IMR-90 (cell line): ENCODE measurements at regions not wholly inside any gene's neighbourhood (a gene's known extent, or its start where the extent isn't known, plus 50 kb on each side); places are given as distances from the start of the nearest gene placed in this dataset.

Source experiments
- ATAC-seq: fragments of 200-7000 bp; cut with Tn5 transposase; 2 replicates; pipeline ENCODE4 v1.9.1; 2020; ENCODE audit warnings: low read depth, mild to moderate bottlenecking, moderate library complexity
- BruUV-seq: library from RNA; stranded (reverse); fragments of 400-500 nt; replicated peaks from 2 replicates; lab custom pipeline; 2021; lab: Mats Ljungman, UMichigan
- CTCF ChIA-PET: fragments of 300-600 bp; formaldehyde crosslinking; extraction: SDS; loops from one replicate; lab custom pipeline; 2021; ENCODE audit warnings: antibody characterized with exemption; lab: Yijun Ruan, JAX
- POLR2A ChIA-PET: fragments of 300-600 bp; sonication (Branson Sonifier 250); formaldehyde crosslinking; loops from one replicate; lab custom pipeline; 2022; ENCODE audit warnings: antibody characterized with exemption; ENCODE audit not compliant: unreplicated experiment; lab: Charles Lee
- DNase-seq: peaks from one replicate; pipeline ENCODE4 v3.0.0; 2013
- H2AFZ ChIP-seq: replicated peaks from 2 replicates; pipeline ENCODE3; 2013; ENCODE audit warnings: low read length, mild to moderate bottlenecking; ENCODE audit not compliant: poor library complexity
- H2AK5ac ChIP-seq: 2 replicates; pipeline ENCODE4 v1.6.1; 2013; ENCODE audit warnings: low read depth, low read length, inconsistent platforms
- H2AK9ac ChIP-seq: replicated peaks from 2 replicates; pipeline ENCODE3; 2013; ENCODE audit warnings: mild to moderate bottlenecking, low read depth, low read length, moderate library complexity; ENCODE audit not compliant: poor library complexity
- H2BK120ac ChIP-seq: 2 replicates; pipeline ENCODE4 v1.6.1; 2013; ENCODE audit warnings: low read depth, low read length, inconsistent platforms
- H2BK15ac ChIP-seq: 3 replicates; pipeline ENCODE4 v1.6.1; 2013; ENCODE audit warnings: low read depth, low read length, inconsistent platforms
- H2BK20ac ChIP-seq: 2 replicates; pipeline ENCODE4 v1.6.1; 2013; ENCODE audit warnings: low read depth, mild to moderate bottlenecking, inconsistent platforms, low read length, moderate library complexity
- H2BK5ac ChIP-seq: 2 replicates; pipeline ENCODE4 v1.6.1; 2013; ENCODE audit warnings: mild to moderate bottlenecking, low read depth, low read length, inconsistent platforms; ENCODE audit not compliant: poor library complexity, severe bottlenecking
- H3K14ac ChIP-seq: replicated peaks from 2 replicates; pipeline ENCODE4 v1.6.1; 2013; ENCODE audit warnings: low read depth, low read length, inconsistent platforms
- H3K18ac ChIP-seq: 2 replicates; pipeline ENCODE4 v1.6.1; 2013; ENCODE audit warnings: low read depth, low read length, control low read depth
- H3K23ac ChIP-seq: 2 replicates; pipeline ENCODE4 v1.6.1; 2013; ENCODE audit warnings: low read depth, low read length, inconsistent platforms
- H3K27ac ChIP-seq: 2 replicates; pipeline ENCODE4 v1.5.1; 2013; ENCODE audit warnings: mild to moderate bottlenecking, control low read depth, low read length; ENCODE audit not compliant: insufficient read depth
- H3K27me3 ChIP-seq: 2 replicates; pipeline ENCODE4 v1.6.1; 2013; ENCODE audit warnings: low read length; ENCODE audit not compliant: control insufficient read depth, insufficient read depth
- H3K36me3 ChIP-seq: 2 replicates; pipeline ENCODE4 v1.6.1; 2013; ENCODE audit warnings: low read length, mixed read lengths; ENCODE audit not compliant: control insufficient read depth, insufficient read depth
- H3K4ac ChIP-seq: 2 replicates; pipeline ENCODE4 v1.6.1; 2013; ENCODE audit warnings: low read depth, low read length, inconsistent platforms
- H3K4me1 ChIP-seq: 2 replicates; pipeline ENCODE4 v1.6.1; 2013; ENCODE audit warnings: low read length, mixed read lengths; ENCODE audit not compliant: control insufficient read depth, insufficient read depth
- H3K4me2 ChIP-seq: 2 replicates; pipeline ENCODE4 v1.6.1; 2013; ENCODE audit warnings: low read depth, mild to moderate bottlenecking, control low read depth, low read length, moderate library complexity
- H3K4me3 ChIP-seq: 2 replicates; pipeline ENCODE4 v1.5.1; 2013; ENCODE audit warnings: low read depth, mild to moderate bottlenecking, control low read depth, low read length, moderate library complexity; ENCODE audit not compliant: insufficient read depth
- H3K56ac ChIP-seq: 2 replicates; pipeline ENCODE4 v1.6.1; 2013; ENCODE audit warnings: low read length, inconsistent platforms; ENCODE audit not compliant: insufficient read depth; ENCODE audit errors: extremely low read depth
- H3K79me1 ChIP-seq, 2 experiments: 2 replicates each; pipeline ENCODE4 v1.6.1; 2013; ENCODE audit warnings: low read length in 2 of 2, inconsistent platforms in 1 of 2, low read depth in 1 of 2
- H3K9ac ChIP-seq: 2 replicates; pipeline ENCODE4 v1.6.1; 2013; ENCODE audit warnings: low read depth, low read length, control low read depth
- H3K9me1 ChIP-seq: 2 replicates; pipeline ENCODE4 v1.6.1; 2013; ENCODE audit warnings: low read length, inconsistent platforms; ENCODE audit not compliant: insufficient read depth
- H3K9me3 ChIP-seq: 2 replicates; pipeline ENCODE4 v1.6.1; 2013; ENCODE audit warnings: low read length; ENCODE audit not compliant: control insufficient read depth, insufficient read depth
- H4K20me1 ChIP-seq: 2 replicates; pipeline ENCODE4 v1.6.1; 2013; ENCODE audit warnings: low read length, inconsistent platforms; ENCODE audit not compliant: insufficient read depth
- H4K5ac ChIP-seq: 2 replicates; pipeline ENCODE4 v1.6.1; 2013; ENCODE audit warnings: mild to moderate bottlenecking, low read depth, low read length, control low read depth
- H4K8ac ChIP-seq, 2 experiments: 2 replicates each; pipeline ENCODE4 v1.6.1; 2013; ENCODE audit warnings: low read depth in 2 of 2, low read length in 2 of 2, control low read depth in 1 of 2, inconsistent platforms in 1 of 2
- H4K91ac ChIP-seq: 2 replicates; pipeline ENCODE4 v1.6.1; 2013; ENCODE audit warnings: low read depth, low read length, inconsistent platforms; ENCODE audit not compliant: insufficient read depth
- CEBPB ChIP-seq: IDR thresholded peaks from 2 replicates; pipeline ENCODE4 v1.6.1; 2012; ENCODE audit warnings: low read depth, low read length, improper control_type of control experiment
- CTCF ChIP-seq: conservative IDR thresholded peaks from 2 replicates; pipeline ENCODE4 v1.5.1; 2012; ENCODE audit warnings: mild to moderate bottlenecking, low read depth, low read length, improper control_type of control experiment
- ELK1 ChIP-seq: fragments of 150-350 bp; IDR thresholded peaks from 2 replicates; pipeline ENCODE4 v1.6.1; 2016; ENCODE audit warnings: low read depth, mild to moderate bottlenecking, low read length, moderate library complexity, borderline replicate concordance
- FOS ChIP-seq: fragments of 150-350 bp; IDR thresholded peaks from 2 replicates; pipeline ENCODE4 v1.6.1; 2016; ENCODE audit warnings: low read depth, low read length
- MXI1 ChIP-seq: IDR thresholded peaks from 2 replicates; pipeline ENCODE4 v1.6.1; 2012; ENCODE audit warnings: low read depth, mild to moderate bottlenecking, low read length, moderate library complexity, borderline replicate concordance
- NFE2L2 ChIP-seq: fragments of 150-350 bp; IDR thresholded peaks from 2 replicates; pipeline ENCODE4 v1.6.1; 2016; ENCODE audit warnings: low read depth, mild to moderate bottlenecking, low read length
- RAD21 ChIP-seq: IDR thresholded peaks from 2 replicates; pipeline ENCODE4 v1.6.1; 2012; ENCODE audit warnings: low read length, improper control_type of control experiment
- RFX5 ChIP-seq: IDR thresholded peaks from 2 replicates; pipeline ENCODE4 v1.8.0; 2012; ENCODE audit warnings: low read depth, mild to moderate bottlenecking, low read length, moderate library complexity
- SMC3 ChIP-seq: fragments of 150-350 bp; IDR thresholded peaks from 2 replicates; pipeline ENCODE4 v1.6.1; 2016; ENCODE audit warnings: low read depth, mild to moderate bottlenecking, antibody characterized with exemption, low read length, moderate library complexity
- USF2 ChIP-seq: fragments of 150-350 bp; IDR thresholded peaks from 2 replicates; pipeline ENCODE4 v1.6.1; 2017; ENCODE audit warnings: mild to moderate bottlenecking, antibody characterized with exemption, low read length, low read depth
- WGBS, 2 experiments: methylation state at CpG; one replicate each; pipeline versions ENCODE4 v1.1.5 to v1.1.7; 2013; ENCODE audit warnings: missing lambda C conversion rate in 2 of 2; ENCODE audit not compliant: insufficient read length in 1 of 2; ENCODE audit errors: extremely low coverage in 2 of 2; 5-methylcytosine and 5-hydroxymethylcytosine counted together
- dilution Hi-C: fragments of 300-500 bp; cut with HindIII; formaldehyde crosslinking; loops from one replicate; pipeline ENCODE4 v1.14.3; 2018; ENCODE audit warnings: low sequenced_read_pairs; ENCODE audit not compliant: unreplicated experiment
- in situ Hi-C: fragments of 300-500 bp; cut with MboI; formaldehyde crosslinking; loops from 3 replicates; pipeline ENCODE4 v1.14.3; 2019; ENCODE audit warnings: low sequenced_read_pairs, inconsistent platforms, mixed read lengths
- intact Hi-C: fragments of 100-400 bp; cut with micrococcal nuclease; formaldehyde crosslinking; loops from 2 replicates; pipeline ENCODE4 v1.10.0; 2022

GRCh38 chr4:32597354-32597753 is 1877.2 kb downstream of the PCDH7 start:
- H3K56ac ChIP-seq = no peak overlapping the region
- H2AK5ac ChIP-seq = no peak overlapping the region
- H2AFZ ChIP-seq = no peak overlapping the region
- WGBS, 2 experiments = no CpG with 5 or more reads among the region's 1 CpG
- no peak for TF ChIP-seq USF2
- TF ChIP-seq ELK1 = no peak
- TF ChIP-seq CEBPB = no peak
- TF ChIP-seq NFE2L2 = no peak
- no peak for TF ChIP-seq SMC3
- TF ChIP-seq RFX5 = no peak
- no peak for TF ChIP-seq RAD21
- no peak for TF ChIP-seq CTCF
- no peak for TF ChIP-seq MXI1
- no peak for TF ChIP-seq FOS
- no peak overlapping the region for H4K5ac ChIP-seq
- ChIA-PET CTCF (no interaction called here), POLR2A (no interaction called here)
- H3K9ac ChIP-seq = no peak overlapping the region
- H4K8ac ChIP-seq = no peak overlapping the region
- ATAC-seq = no peak
- intact Hi-C loops (no loop called here), dilution Hi-C loops (no loop called here), in situ Hi-C loops (no loop called here)
- no peaks in the 10 kb centered on the region for H3K9me1 ChIP-seq
- BruUV-seq = no TSS peak
- no peak overlapping the region for H4K91ac ChIP-seq
- H3K4me2 ChIP-seq = no peak overlapping the region
- no peak overlapping the region for H2BK15ac ChIP-seq
- no peak overlapping the region for H3K27ac ChIP-seq
- no peak overlapping the region for H3K18ac ChIP-seq
- H2BK120ac ChIP-seq = no peak overlapping the region
- H4K20me1 ChIP-seq = no peaks in the 10 kb centered on the region
- no peak overlapping the region for H3K4me3 ChIP-seq
- H3K4me1 ChIP-seq = no peaks in the 10 kb centered on the region
- no peak overlapping the region for H3K14ac ChIP-seq
- no peak overlapping the region for H2BK20ac ChIP-seq
- H2BK5ac ChIP-seq = no peak overlapping the region
- H3K9me3 ChIP-seq = no peaks in the 10 kb centered on the region
- H3K36me3 ChIP-seq = no peaks in the 10 kb centered on the region
- no peak overlapping the region for H2AK9ac ChIP-seq
- H3K27me3 ChIP-seq = no peaks in the 10 kb centered on the region
- H3K79me1 ChIP-seq = no peaks in the 10 kb centered on the region
- H3K4ac ChIP-seq = no peak overlapping the region
- no peak for DNase-seq
- H3K23ac ChIP-seq = no peak overlapping the region
